Breast epithelium (tissue), 4 donors: ENCODE measurements at regions not wholly inside any gene's neighbourhood (a gene's known extent, or its start where the extent isn't known, plus 50 kb on each side); places are given as distances from the start of the nearest gene placed in this dataset.

Experiments
- DNase-seq, 2 donors: peaks; one replicate each; pipeline ENCODE4 v3.0.0-alpha.2; 2019; ENCODE audit warnings: low spot score in 2 of 2
- H3K27ac ChIP-seq, 2 donors: fragments of 200-600 bp; sonication (generic) in 1 of 2; one replicate each; pipeline ENCODE4 v1.5.1; 2016 to 2019; ENCODE audit warnings: mild to moderate bottlenecking in 1 of 2
- H3K27me3 ChIP-seq, 2 donors: fragments of 200-600 bp; sonication (generic) in 1 of 2; one replicate each; pipeline versions ENCODE4 v1.5.1 to v1.6.0; 2017 to 2019; ENCODE audit warnings: control low read depth in 1 of 2, mild to moderate bottlenecking in 1 of 2
- H3K36me3 ChIP-seq: fragments of 200-600 bp; one replicate; pipeline ENCODE4 v1.5.1; 2019
- H3K4me1 ChIP-seq, 2 donors: fragments of 200-600 bp; sonication (generic); one replicate each; pipeline ENCODE4 v1.5.1; 2016 to 2019; ENCODE audit warnings: control low read depth in 1 of 2
- H3K4me3 ChIP-seq, 3 donors: fragments of 200-600 bp; sonication (generic); 1 replicate in 2 of 3; 2 replicates in 1 of 3; pipeline ENCODE4 v1.5.1; 2016 to 2019; ENCODE audit warnings: mild to moderate bottlenecking in 3 of 3, moderate library complexity in 2 of 3
- H3K9me3 ChIP-seq, 2 donors: fragments of 200-600 bp; sonication (generic) in 1 of 2; one replicate each; pipeline ENCODE4 v1.5.1; 2016 to 2019; ENCODE audit warnings: control low read depth in 1 of 2
- CTCF ChIP-seq, 3 donors: fragments of 450-650 bp; IDR thresholded peaks; one replicate each; pipeline ENCODE4 v1.5.1; 2016 to 2017; ENCODE audit warnings: antibody characterized with exemption in 3 of 3, mild to moderate bottlenecking in 3 of 3, moderate library complexity in 3 of 3
- POLR2A ChIP-seq: fragments of 450-650 bp; IDR thresholded peaks from one replicate; pipeline ENCODE4 v1.6.1; 2016; ENCODE audit warnings: antibody characterized with exemption, mild to moderate bottlenecking, moderate library complexity
- POLR2AphosphoS5 ChIP-seq, 3 donors: sonication (generic); formaldehyde crosslinking; IDR thresholded peaks; one replicate each; pipeline ENCODE4 v1.6.1; 2017; ENCODE audit warnings: antibody characterized with exemption in 3 of 3
- intact Hi-C: fragments of 100-400 bp; cut with DNase I; formaldehyde crosslinking; loops from one replicate; pipeline ENCODE4 v1.15.1; 2023; ENCODE audit warnings: low total_unique reads

GRCh38 chr7:108836256-108836655 is 266.6 kb downstream of the DNAJB9 start:
- no peaks in the 10 kb centered on the region for H3K36me3 ChIP-seq
- no peaks in the 10 kb centered on the region for H3K9me3 ChIP-seq
- TF ChIP-seq POLR2AphosphoS5 (IDR thresholded peaks at IDR 0.05): no peak
- TF ChIP-seq POLR2A: no peak
- no peak for TF ChIP-seq CTCF (IDR thresholded peaks at IDR 0.05)
- H3K27ac ChIP-seq: no peak overlapping the region
- no peak for DNase-seq
- H3K4me1 ChIP-seq: no peaks in the 10 kb centered on the region
- no peaks in the 10 kb centered on the region for H3K27me3 ChIP-seq
- no peak overlapping the region for H3K4me3 ChIP-seq
- intact Hi-C loops: no loop called here

DNA sequence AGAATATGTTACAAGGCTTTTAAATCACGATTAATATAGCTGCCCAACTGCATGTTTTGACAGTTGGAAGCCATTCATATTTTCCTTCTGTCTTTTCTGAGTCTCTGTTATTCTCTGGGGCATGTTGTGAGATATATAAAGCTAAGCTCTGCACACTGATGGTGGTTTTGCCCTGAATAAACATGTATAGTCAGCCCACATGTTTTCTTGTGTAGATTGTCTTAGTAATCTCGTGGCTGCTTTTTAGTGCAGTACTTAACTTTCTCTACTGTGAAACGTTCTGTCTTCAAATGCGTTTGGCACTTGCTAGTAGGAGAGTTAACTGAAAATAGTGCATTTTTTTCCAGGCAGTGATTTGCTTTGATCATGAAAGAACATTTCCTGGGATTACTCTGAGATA is 268.5 kb downstream of the DNAJB9 start:
- Histone ChIP-seq H3K4me3 (no peak overlapping the region), H3K36me3 (no peaks in the 10 kb centered on the region), H3K27ac (no peak overlapping the region), H3K4me1 (no peaks in the 10 kb centered on the region), H3K27me3 (no peaks in the 10 kb centered on the region), H3K9me3 (no peaks in the 10 kb centered on the region)
- no peak for DNase-seq
- intact Hi-C loops: no loop called here
- TF ChIP-seq POLR2AphosphoS5 (IDR thresholded peaks at IDR 0.05) (no peak), CTCF (IDR thresholded peaks at IDR 0.05) (no peak), POLR2A (no peak)

DNA sequence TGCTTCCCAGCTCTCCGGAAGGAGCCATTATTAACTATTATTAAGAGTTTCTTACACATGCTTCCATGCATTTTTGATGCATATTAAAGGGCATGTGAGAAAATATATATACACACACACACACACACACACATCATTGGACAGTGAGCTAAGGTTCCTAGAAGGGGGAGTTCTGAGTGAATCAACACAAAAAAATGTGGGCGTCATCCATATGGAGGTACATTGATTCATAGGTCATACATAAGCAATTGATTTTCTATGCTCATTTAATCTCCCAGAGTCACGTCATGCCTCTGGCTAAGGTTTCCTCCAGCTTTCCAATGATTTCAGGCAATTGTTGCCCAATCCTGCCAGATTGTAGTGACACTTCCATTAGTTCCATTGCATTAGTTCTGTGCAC is 269.4 kb downstream of the DNAJB9 start:
- Histone ChIP-seq H3K36me3 (no peaks in the 10 kb centered on the region), H3K27ac (no peak overlapping the region), H3K9me3 (no peaks in the 10 kb centered on the region), H3K27me3 (no peaks in the 10 kb centered on the region), H3K4me3 (no peak overlapping the region), H3K4me1 (no peaks in the 10 kb centered on the region)
- no peak for DNase-seq
- TF ChIP-seq POLR2A (no peak), CTCF (IDR thresholded peaks at IDR 0.05) (no peak), POLR2AphosphoS5 (IDR thresholded peaks at IDR 0.05) (no peak)
- intact Hi-C loops: no loop called here

GRCh38 chr7:108845951-108846350 is 276.3 kb downstream of the DNAJB9 start:
- DNase-seq: no peak
- no peaks in the 10 kb centered on the region for H3K9me3 ChIP-seq
- TF ChIP-seq CTCF (IDR thresholded peaks at IDR 0.05) (no peak), POLR2A (no peak), POLR2AphosphoS5 (IDR thresholded peaks at IDR 0.05) (no peak)
- intact Hi-C loops: no loop called here
- no peak overlapping the region for H3K4me3 ChIP-seq
- no peaks in the 10 kb centered on the region for H3K27me3 ChIP-seq
- no peak overlapping the region for H3K27ac ChIP-seq
- no peaks in the 10 kb centered on the region for H3K4me1 ChIP-seq
- H3K36me3 ChIP-seq: no peaks in the 10 kb centered on the region

GRCh38 chr7:108846471-108846870 is 276.8 kb downstream of the DNAJB9 start:
- no peaks in the 10 kb centered on the region for H3K36me3 ChIP-seq
- H3K9me3 ChIP-seq: no peaks in the 10 kb centered on the region
- DNase-seq: no peak
- H3K27me3 ChIP-seq: no peaks in the 10 kb centered on the region
- no peaks in the 10 kb centered on the region for H3K4me1 ChIP-seq
- intact Hi-C loops: no loop called here
- no peak overlapping the region for H3K27ac ChIP-seq
- no peak overlapping the region for H3K4me3 ChIP-seq
- TF ChIP-seq CTCF (IDR thresholded peaks at IDR 0.05) (no peak), POLR2AphosphoS5 (IDR thresholded peaks at IDR 0.05) (no peak), POLR2A (no peak)
